ENCODE measurements at regions not wholly inside any gene's neighbourhood (a gene's known extent, or its start where the extent isn't known, plus 50 kb on each side); places are given as distances from the start of the nearest gene placed in this dataset.

- no peak for TF ChIP-seq CTCF (conservative IDR thresholded peaks at IDR 0.05 in 1 of 2, IDR thresholded peaks at IDR 0.05 in 1 of 2; ENCODE audit: extremely low read depth in 1 of 2, insufficient read depth in 1 of 2, low read depth in 1 of 2, low read length in 2 of 2)
- no peak for TF ChIP-seq EZH2 (IDR thresholded peaks at IDR 0.05; ENCODE audit: borderline replicate concordance, low read length)
Measured at GRCh38 chr13:44112700-44113329, 233.1 kb downstream of the LACC1 start.

All from mammary epithelial cell (primary cell).